C4-2B (cell line): ENCODE measurements at regions not wholly inside any gene's neighbourhood (a gene's known extent, or its start where the extent isn't known, plus 50 kb on each side); places are given as distances from the start of the nearest gene placed in this dataset.

Experiments used
- H3K27ac ChIP-seq: fragments of 450-650 bp; 2 replicates; pipeline ENCODE4 v1.5.1; 2017
- ZFX ChIP-seq: fragments of 450-650 bp; IDR thresholded peaks from 2 replicates; pipeline ENCODE4 v1.6.1; 2017
- TF ChIP-seq, protein P1 (sequence below): fragments of 450-650 bp; conservative IDR thresholded peaks from 2 replicates; pipeline ENCODE4 v1.5.1; 2017; ENCODE audit warnings: mild to moderate bottlenecking

DNA sequence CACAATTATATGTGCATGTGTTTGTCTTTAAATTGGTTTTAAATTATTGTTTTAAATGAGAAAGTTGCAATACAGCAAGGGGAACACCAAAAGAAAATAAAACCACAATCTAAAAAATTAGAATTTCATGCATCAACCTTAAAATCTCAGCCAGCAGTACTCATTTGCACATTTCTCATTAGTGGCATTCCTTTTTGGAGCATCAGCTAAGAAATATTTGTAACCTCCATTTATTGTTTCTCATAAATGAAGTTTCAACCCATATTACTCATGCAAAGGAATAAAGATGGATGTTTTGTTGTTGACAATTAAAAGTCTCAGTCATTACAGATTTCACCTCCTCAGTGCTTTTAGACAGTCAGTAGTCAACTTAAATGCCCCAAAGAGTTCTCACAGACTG lies 160.1 kb downstream of the TBX15 start:
- H3K27ac ChIP-seq: no peak overlapping the region
- no peak for TF ChIP-seq ZFX
- TF ChIP-seq, protein P1, sequence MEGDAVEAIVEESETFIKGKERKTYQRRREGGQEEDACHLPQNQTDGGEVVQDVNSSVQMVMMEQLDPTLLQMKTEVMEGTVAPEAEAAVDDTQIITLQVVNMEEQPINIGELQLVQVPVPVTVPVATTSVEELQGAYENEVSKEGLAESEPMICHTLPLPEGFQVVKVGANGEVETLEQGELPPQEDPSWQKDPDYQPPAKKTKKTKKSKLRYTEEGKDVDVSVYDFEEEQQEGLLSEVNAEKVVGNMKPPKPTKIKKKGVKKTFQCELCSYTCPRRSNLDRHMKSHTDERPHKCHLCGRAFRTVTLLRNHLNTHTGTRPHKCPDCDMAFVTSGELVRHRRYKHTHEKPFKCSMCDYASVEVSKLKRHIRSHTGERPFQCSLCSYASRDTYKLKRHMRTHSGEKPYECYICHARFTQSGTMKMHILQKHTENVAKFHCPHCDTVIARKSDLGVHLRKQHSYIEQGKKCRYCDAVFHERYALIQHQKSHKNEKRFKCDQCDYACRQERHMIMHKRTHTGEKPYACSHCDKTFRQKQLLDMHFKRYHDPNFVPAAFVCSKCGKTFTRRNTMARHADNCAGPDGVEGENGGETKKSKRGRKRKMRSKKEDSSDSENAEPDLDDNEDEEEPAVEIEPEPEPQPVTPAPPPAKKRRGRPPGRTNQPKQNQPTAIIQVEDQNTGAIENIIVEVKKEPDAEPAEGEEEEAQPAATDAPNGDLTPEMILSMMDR: no peak

DNA sequence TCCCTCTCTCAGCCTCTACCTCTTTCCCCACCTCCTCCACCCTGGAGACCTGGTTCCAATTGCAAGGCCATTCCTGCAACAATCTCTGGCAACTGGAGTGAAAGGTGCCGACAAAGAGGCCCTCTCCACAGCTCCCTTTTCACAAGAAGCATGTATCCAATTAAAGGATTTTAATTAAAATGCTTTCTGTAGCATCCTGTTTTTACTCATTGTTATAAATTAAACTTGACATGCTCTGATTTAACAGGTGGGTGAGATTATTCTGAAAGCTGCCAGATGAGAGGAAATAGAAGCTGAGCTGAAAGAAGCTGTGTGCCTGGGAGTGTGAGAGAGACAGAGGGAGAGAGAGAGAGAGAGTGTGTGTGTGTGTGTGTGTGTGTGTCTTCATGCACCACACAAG lies 160.5 kb downstream of the TBX15 start:
- H3K27ac ChIP-seq: no peak overlapping the region; the same call in 1 of the 2 replicates
- no peak for TF ChIP-seq ZFX
- TF ChIP-seq, protein P1: no peak

DNA sequence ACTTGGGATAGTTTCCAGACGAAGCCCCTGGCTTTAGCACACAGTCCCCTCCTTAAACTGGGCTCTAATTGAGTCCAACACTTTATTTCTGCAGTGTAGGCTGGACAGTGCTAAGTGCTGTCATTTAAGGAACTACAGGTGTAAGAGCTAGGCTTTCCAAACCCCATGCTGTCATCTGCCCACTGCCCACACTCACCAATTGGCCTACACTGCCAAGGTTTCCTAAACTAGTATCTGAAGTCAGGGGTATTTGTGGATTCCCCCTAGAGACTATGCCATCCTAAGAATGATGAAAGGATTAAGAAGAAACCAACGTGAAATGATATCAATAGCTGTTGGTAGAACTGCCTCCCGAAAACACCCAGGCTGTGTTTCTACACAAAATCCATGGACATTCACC lies 160.9 kb downstream of the TBX15 start:
- TF ChIP-seq ZFX: no peak
- TF ChIP-seq, protein P1: no peak
- H3K27ac ChIP-seq: peak overlapping the region; percentile 11; the same call in 1 of the 2 replicates

DNA sequence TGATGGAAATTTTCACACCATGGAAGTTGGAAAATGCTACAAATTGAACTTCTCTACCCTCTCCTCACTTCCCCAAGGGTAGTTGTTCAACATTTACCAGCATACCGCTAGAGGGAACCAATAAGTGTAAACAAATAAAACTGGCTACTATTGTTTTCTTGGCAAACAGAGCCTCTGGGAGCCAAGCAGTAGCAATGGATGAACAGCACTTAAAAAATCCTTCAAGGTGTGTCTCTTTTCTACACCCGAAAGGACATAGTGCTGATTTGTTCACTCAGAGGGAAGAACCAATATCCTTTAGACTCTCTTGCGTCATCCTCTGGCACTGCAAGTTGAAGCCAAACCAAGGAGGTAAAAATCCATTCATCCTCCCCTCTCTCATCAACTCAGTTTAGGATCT lies 161.5 kb downstream of the TBX15 start:
- peak overlapping the region; percentile 11; the same call in 1 of the 2 replicates for H3K27ac ChIP-seq
- TF ChIP-seq ZFX: no peak
- TF ChIP-seq, protein P1: peak; percentile 63

DNA sequence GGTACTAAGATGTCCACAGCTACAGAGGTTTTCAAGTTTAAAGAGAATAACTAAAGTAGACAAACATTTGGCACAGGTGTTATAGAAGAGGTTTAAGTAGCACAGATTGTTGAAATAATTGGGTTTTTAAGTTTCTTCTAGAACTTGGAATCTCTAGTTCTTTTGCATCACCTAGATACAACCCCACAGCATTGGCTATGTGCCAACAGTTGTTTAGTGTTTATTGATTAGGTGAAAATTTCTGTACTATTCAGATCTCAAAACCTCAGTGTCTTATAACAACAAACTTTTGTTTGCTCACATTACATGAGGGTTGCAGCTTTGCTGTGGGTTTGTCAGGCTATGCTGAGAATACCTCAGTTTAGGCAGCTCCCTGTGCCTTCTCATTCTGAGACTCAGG lies 162.5 kb downstream of the TBX15 start:
- TF ChIP-seq, protein P1: no peak
- TF ChIP-seq ZFX: no peak

DNA sequence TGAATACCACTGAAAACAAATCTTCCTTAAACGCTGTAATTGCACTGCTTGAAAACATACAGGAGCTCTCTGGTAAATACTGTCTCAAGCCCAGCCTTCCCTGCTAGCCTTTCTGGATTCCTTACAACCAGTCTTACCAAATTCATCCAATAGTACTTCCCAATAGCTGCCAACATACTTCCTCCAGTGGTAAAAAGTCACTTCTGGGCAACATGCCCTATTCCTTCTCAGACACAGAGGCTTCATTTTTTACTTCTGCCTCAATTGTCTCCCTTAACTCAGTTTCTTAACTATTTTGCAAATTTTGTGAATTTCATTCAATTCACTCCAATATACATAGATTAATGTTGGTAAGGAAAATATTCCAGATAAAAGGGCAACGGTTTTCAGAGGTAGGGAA lies 166.3 kb downstream of the TBX15 start:
- no peak for TF ChIP-seq ZFX
- TF ChIP-seq, protein P1: 0 out of 2 replicates have a peak, but pooled peaks have one; percentile 8

More for the DNA sequence above, 162.5 kb downstream of the TBX15 start:
- no peak overlapping the region for H3K27ac ChIP-seq

DNA sequence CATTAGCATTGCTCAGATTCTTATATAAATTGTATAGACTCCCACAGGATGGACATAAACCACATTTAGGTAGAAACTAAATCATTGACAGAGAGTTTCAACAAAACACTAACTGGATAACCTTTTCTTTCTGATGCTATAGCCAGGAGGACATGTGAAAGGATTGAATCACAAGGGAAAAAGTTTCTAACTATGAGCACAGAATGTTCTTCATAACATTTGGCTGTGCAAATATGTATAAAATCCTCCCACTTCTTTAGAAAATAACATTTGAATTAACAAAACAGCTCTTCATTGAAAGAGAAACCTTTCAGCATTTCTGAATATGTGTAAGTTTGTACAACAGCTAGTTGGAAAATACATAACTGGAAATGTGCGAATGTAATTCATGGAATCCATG lies 167.3 kb downstream of the TBX15 start:
- no peak for TF ChIP-seq ZFX
- TF ChIP-seq, protein P1: no peak
- H3K27ac ChIP-seq: no peak overlapping the region

More for the DNA sequence above, 166.3 kb downstream of the TBX15 start:
- no peak overlapping the region for H3K27ac ChIP-seq
